ENCODE measurements at regions not wholly inside any gene's neighbourhood (a gene's known extent, or its start where the extent isn't known, plus 50 kb on each side); places are given as distances from the start of the nearest gene placed in this dataset.

GRCh38 chr1:8092657-8093056 is 66.5 kb upstream of the ERRFI1 start:
- H3K9me3 ChIP-seq = no peaks in the 10 kb centered on the region
- no peaks in the 10 kb centered on the region for H3K36me3 ChIP-seq
- no peaks in the 10 kb centered on the region for H3K27me3 ChIP-seq
- no peak overlapping the region for H3K27ac ChIP-seq
- no peak overlapping the region for H3K4me3 ChIP-seq
- 65 to 85% methylated on average over 9 of the region's 9 CpGs for WGBS, 2 donors
- intact Hi-C loops (cut with DNase I) = no loop called here
- TF ChIP-seq EP300 (IDR thresholded peaks at IDR 0.05) (no peak), POLR2A (IDR thresholded peaks at IDR 0.05) (no peak), POLR2AphosphoS5 (IDR thresholded peaks at IDR 0.05) (no peak), CTCF (IDR thresholded peaks at IDR 0.05) (no peak)
- no peak for DNase-seq
- peaks cover 0 to 37% (median 31%) of the 10 kb centered on the region in 4 donors for H3K4me1 ChIP-seq

- Histone ChIP-seq H3K9me3 (no peaks in the 10 kb centered on the region), H3K27ac (peak overlapping the region in 1 of 4 donors; percentile 82), H3K4me1 (peaks cover 0 to 27% (median 21%) of the 10 kb centered on the region in 4 donors), H3K36me3 (no peaks in the 10 kb centered on the region), H3K27me3 (no peaks in the 10 kb centered on the region), H3K4me3 (no peak overlapping the region)
- TF ChIP-seq POLR2AphosphoS5 (IDR thresholded peaks at IDR 0.05) = no peak
- no peak for TF ChIP-seq CTCF (IDR thresholded peaks at IDR 0.05)
- TF ChIP-seq EP300 (IDR thresholded peaks at IDR 0.05) = no peak
- no peak for TF ChIP-seq POLR2A (IDR thresholded peaks at IDR 0.05)
- intact Hi-C loops (cut with DNase I) = no loop called here
- no peak for DNase-seq
- WGBS, 2 donors = 85 to 96% methylated on average over 2 of the region's 2 CpGs
Measured at GRCh38 chr1:8091691-8092090, 65.6 kb upstream of the ERRFI1 start.

GRCh38 chr1:8090241-8090702 is 64.2 kb upstream of the ERRFI1 start:
- H3K4me3 ChIP-seq = no peak overlapping the region
- WGBS, 2 donors = 61 to 64% methylated on average over 2 of the region's 2 CpGs
- intact Hi-C loops (cut with DNase I) = no loop called here

GRCh38 chr1:8089535-8090228 is 63.6 kb upstream of the ERRFI1 start:
- H3K27me3 ChIP-seq = no peaks in the 10 kb centered on the region
- 87 to 90% methylated on average over 10 of the region's 10 CpGs for WGBS, 2 donors
- H3K9me3 ChIP-seq = no peaks in the 10 kb centered on the region
- H3K36me3 ChIP-seq = no peaks in the 10 kb centered on the region
- H3K4me3 ChIP-seq = no peak overlapping the region
- peak overlapping the region; percentile 44 to 82 (median 74) for H3K27ac ChIP-seq
- intact Hi-C loops (cut with DNase I) = no loop called here
- TF ChIP-seq EP300 (IDR thresholded peaks at IDR 0.05) (no peak), POLR2AphosphoS5 (IDR thresholded peaks at IDR 0.05) (no peak), CTCF (IDR thresholded peaks at IDR 0.05) (no peak), POLR2A (IDR thresholded peaks at IDR 0.05) (no peak)
- H3K4me1 ChIP-seq = peaks cover 0 to 22% (median 14%) of the 10 kb centered on the region in 4 donors
- DNase-seq = no peak

More at GRCh38 chr1:8090241-8090702, 64.2 kb upstream of the ERRFI1 start:
- TF ChIP-seq CTCF (IDR thresholded peaks at IDR 0.05) (no peak), EP300 (IDR thresholded peaks at IDR 0.05) (no peak), POLR2AphosphoS5 (IDR thresholded peaks at IDR 0.05) (peak in 1 of 4 donors; percentile 19), POLR2A (IDR thresholded peaks at IDR 0.05) (no peak)
- Histone ChIP-seq H3K27ac (peak overlapping the region; percentile 44 to 82 (median 74)), H3K9me3 (no peaks in the 10 kb centered on the region), H3K36me3 (no peaks in the 10 kb centered on the region), H3K4me1 (peaks cover 0 to 22% (median 16%) of the 10 kb centered on the region in 4 donors), H3K27me3 (no peaks in the 10 kb centered on the region)
- DNase-seq = no peak

All from sigmoid colon (tissue), 6 donors.